Stomach (tissue), 8 donors: ENCODE measurements at regions not wholly inside any gene's neighbourhood (a gene's known extent, or its start where the extent isn't known, plus 50 kb on each side); places are given as distances from the start of the nearest gene placed in this dataset.

ENCODE experiments used
- DNase-seq, 2 donors: peaks; one replicate each; pipeline versions ENCODE4 v3.0.0 to v3.0.0-alpha.2; 2013 to 2019
- H3K27ac ChIP-seq, 5 donors: fragments of 200-600 bp in 4 of 5; sonication (generic) in 4 of 5; one replicate each; pipeline ENCODE4 v1.5.1; 2013 to 2019; ENCODE audit warnings: mild to moderate bottlenecking in 1 of 5, moderate library complexity in 1 of 5
- H3K27me3 ChIP-seq, 3 donors: fragments of 200-600 bp; sonication (generic); one replicate each; pipeline ENCODE4 v1.5.1; 2017 to 2019; ENCODE audit warnings: mixed run types in 1 of 3
- H3K36me3 ChIP-seq, 4 donors: fragments of 200-600 bp; sonication (generic); 1 replicate in 3 of 4; 2 replicates in 1 of 4; pipeline ENCODE4 v1.5.1; 2016 to 2019
- H3K4me1 ChIP-seq, 4 donors: fragments of 200-600 bp; sonication (generic); one replicate each; pipeline ENCODE4 v1.5.1; 2016 to 2019
- H3K4me3 ChIP-seq, 4 donors: fragments of 200-600 bp; sonication (generic) in 3 of 4; one replicate each; pipeline ENCODE4 v1.5.1; 2016 to 2019; ENCODE audit warnings: mild to moderate bottlenecking in 1 of 4
- H3K9me3 ChIP-seq, 4 donors: fragments of 200-600 bp; sonication (generic); one replicate each; pipeline ENCODE4 v1.5.1; 2016 to 2019
- CTCF ChIP-seq, 7 experiments: fragments of 450-650 bp in 4 of 7; fragments of 200-600 bp in 3 of 7; sonication (generic) in 3 of 7; IDR thresholded peaks; one replicate each; pipeline ENCODE4 v1.5.1; 2016 to 2019; ENCODE audit warnings: antibody characterized with exemption in 7 of 7, control low read depth in 2 of 7, mild to moderate bottlenecking in 1 of 7
- EP300 ChIP-seq: sonication (generic); formaldehyde crosslinking; IDR thresholded peaks from one replicate; pipeline ENCODE4 v1.6.1; 2017; ENCODE audit warnings: antibody characterized with exemption
- POLR2A ChIP-seq, 4 donors: fragments of 450-650 bp; IDR thresholded peaks; one replicate each; pipeline ENCODE4 v1.6.1; 2016; ENCODE audit warnings: antibody characterized with exemption in 4 of 4, control low read depth in 2 of 4, mild to moderate bottlenecking in 1 of 4, moderate library complexity in 1 of 4
- POLR2AphosphoS5 ChIP-seq, 3 donors: sonication (generic); formaldehyde crosslinking; IDR thresholded peaks; one replicate each; pipeline ENCODE4 v1.6.1; 2016; ENCODE audit warnings: antibody characterized with exemption in 3 of 3
- WGBS, 5 donors: extraction: QIAGEN DNeasy Blood & Tissue Kit in 3 of 5; methylation state at CpG; one replicate each; pipeline versions ENCODE4 v1.1.5 to v1.1.7; 2013 to 2018; 5-methylcytosine and 5-hydroxymethylcytosine counted together
- intact Hi-C: fragments of 100-400 bp; cut with DNase I; formaldehyde crosslinking; loops from one replicate; pipeline ENCODE4 v1.15.1; 2023; ENCODE audit warnings: low total_unique reads
- donor health status: healthy with polysubstance abuse.
- donor health status: Bipolar disorder and iron deficiency.
- donor health status: healthy.

GRCh38 chr18:26696786-26697185, 148.4 kb upstream of the KCTD1 start:
- intact Hi-C loops: no loop called here
- peaks cover 0 to under 1% (median 0%) of the 10 kb centered on the region in 4 donors for H3K9me3 ChIP-seq
- no peak overlapping the region for H3K4me3 ChIP-seq
- WGBS, 5 donors: 56 to 62% (median 58%) methylated on average over 2 of the region's 2 CpGs
- no peak for DNase-seq
- no peaks in the 10 kb centered on the region for H3K27me3 ChIP-seq
- H3K36me3 ChIP-seq: no peaks in the 10 kb centered on the region
- peaks cover 0 to 20% (median 9%) of the 10 kb centered on the region in 4 donors for H3K4me1 ChIP-seq
- TF ChIP-seq EP300 (no peak), CTCF (IDR thresholded peaks at IDR 0.05) (no peak), POLR2A (IDR thresholded peaks at IDR 0.05) (no peak), POLR2AphosphoS5 (IDR thresholded peaks at IDR 0.05) (no peak)
- H3K27ac ChIP-seq: no peak overlapping the region

GRCh38 chr18:26696308-26696707, 148.0 kb upstream of the KCTD1 start:
- Histone ChIP-seq H3K4me1 (peaks cover 0 to 20% (median 9%) of the 10 kb centered on the region in 4 donors), H3K27ac (no peak overlapping the region), H3K36me3 (no peaks in the 10 kb centered on the region), H3K9me3 (peaks cover 0 to 6% (median 0%) of the 10 kb centered on the region in 4 donors), H3K27me3 (no peaks in the 10 kb centered on the region), H3K4me3 (no peak overlapping the region)
- DNase-seq: no peak
- intact Hi-C loops: no loop called here
- 33 to 53% (median 45%) methylated on average over 6 of the region's 6 CpGs for WGBS, 5 donors
- TF ChIP-seq POLR2A (IDR thresholded peaks at IDR 0.05): no peak
- TF ChIP-seq POLR2AphosphoS5 (IDR thresholded peaks at IDR 0.05): no peak
- no peak for TF ChIP-seq EP300
- TF ChIP-seq CTCF (IDR thresholded peaks at IDR 0.05): no peak

GRCh38 chr18:26689226-26689879, 141.0 kb upstream of the KCTD1 start:
- H3K4me3 ChIP-seq: no peak overlapping the region
- no peak overlapping the region for H3K27ac ChIP-seq
- 51 to 70% (median 62%) methylated on average over 7 of the region's 7 CpGs for WGBS, 5 donors
- H3K36me3 ChIP-seq: no peaks in the 10 kb centered on the region
- no peak for TF ChIP-seq CTCF (IDR thresholded peaks at IDR 0.05)
- TF ChIP-seq EP300: no peak
- no peak for TF ChIP-seq POLR2A (IDR thresholded peaks at IDR 0.05)
- TF ChIP-seq POLR2AphosphoS5 (IDR thresholded peaks at IDR 0.05): no peak
- intact Hi-C loops: no loop called here
- DNase-seq: no peak
- H3K4me1 ChIP-seq: no peaks in the 10 kb centered on the region
- H3K9me3 ChIP-seq: peaks cover 0 to 6% (median 0%) of the 10 kb centered on the region in 4 donors
- no peaks in the 10 kb centered on the region for H3K27me3 ChIP-seq

- no peak for DNase-seq
- peaks cover 0 to 3% (median 0%) of the 10 kb centered on the region in 4 donors for H3K9me3 ChIP-seq
- TF ChIP-seq EP300 (no peak), POLR2AphosphoS5 (IDR thresholded peaks at IDR 0.05) (no peak), CTCF (IDR thresholded peaks at IDR 0.05) (no peak), POLR2A (IDR thresholded peaks at IDR 0.05) (no peak)
- H3K27ac ChIP-seq: no peak overlapping the region
- intact Hi-C loops: no loop called here
- no peaks in the 10 kb centered on the region for H3K36me3 ChIP-seq
- 75 to 83% (median 77%) methylated on average over 3 of the region's 3 CpGs for WGBS, 5 donors
- no peak overlapping the region for H3K4me3 ChIP-seq
- no peaks in the 10 kb centered on the region for H3K27me3 ChIP-seq
- H3K4me1 ChIP-seq: no peaks in the 10 kb centered on the region
Observed at GRCh38 chr18:26686532-26686931, 138.2 kb upstream of the KCTD1 start.
